IMR-90 (cell line): ENCODE measurements at regions not wholly inside any gene's neighbourhood (a gene's known extent, or its start where the extent isn't known, plus 50 kb on each side); places are given as distances from the start of the nearest gene placed in this dataset.

Experiments used
- ATAC-seq: fragments of 200-7000 bp; cut with Tn5 transposase; 2 replicates; pipeline ENCODE4 v1.9.1; 2020; ENCODE audit warnings: low read depth, mild to moderate bottlenecking, moderate library complexity
- BruUV-seq: library from RNA; stranded (reverse); fragments of 400-500 nt; replicated peaks from 2 replicates; lab custom pipeline; 2021; lab: Mats Ljungman, UMichigan
- CTCF ChIA-PET: fragments of 300-600 bp; formaldehyde crosslinking; extraction: SDS; loops from one replicate; lab custom pipeline; 2021; ENCODE audit warnings: antibody characterized with exemption; lab: Yijun Ruan, JAX
- POLR2A ChIA-PET: fragments of 300-600 bp; sonication (Branson Sonifier 250); formaldehyde crosslinking; loops from one replicate; lab custom pipeline; 2022; ENCODE audit warnings: antibody characterized with exemption; ENCODE audit not compliant: unreplicated experiment; lab: Charles Lee
- DNase-seq: peaks from one replicate; pipeline ENCODE4 v3.0.0; 2013
- H2AFZ ChIP-seq: replicated peaks from 2 replicates; pipeline ENCODE3; 2013; ENCODE audit warnings: low read length, mild to moderate bottlenecking; ENCODE audit not compliant: poor library complexity
- H2AK5ac ChIP-seq: 2 replicates; pipeline ENCODE4 v1.6.1; 2013; ENCODE audit warnings: low read depth, low read length, inconsistent platforms
- H2AK9ac ChIP-seq: replicated peaks from 2 replicates; pipeline ENCODE3; 2013; ENCODE audit warnings: mild to moderate bottlenecking, low read depth, low read length, moderate library complexity; ENCODE audit not compliant: poor library complexity
- H2BK120ac ChIP-seq: 2 replicates; pipeline ENCODE4 v1.6.1; 2013; ENCODE audit warnings: low read depth, low read length, inconsistent platforms
- H2BK15ac ChIP-seq: 3 replicates; pipeline ENCODE4 v1.6.1; 2013; ENCODE audit warnings: low read depth, low read length, inconsistent platforms
- H2BK20ac ChIP-seq: 2 replicates; pipeline ENCODE4 v1.6.1; 2013; ENCODE audit warnings: low read depth, mild to moderate bottlenecking, inconsistent platforms, low read length, moderate library complexity
- H2BK5ac ChIP-seq: 2 replicates; pipeline ENCODE4 v1.6.1; 2013; ENCODE audit warnings: mild to moderate bottlenecking, low read depth, low read length, inconsistent platforms; ENCODE audit not compliant: poor library complexity, severe bottlenecking
- H3K14ac ChIP-seq: replicated peaks from 2 replicates; pipeline ENCODE4 v1.6.1; 2013; ENCODE audit warnings: low read depth, low read length, inconsistent platforms
- H3K18ac ChIP-seq: 2 replicates; pipeline ENCODE4 v1.6.1; 2013; ENCODE audit warnings: low read depth, low read length, control low read depth
- H3K23ac ChIP-seq: 2 replicates; pipeline ENCODE4 v1.6.1; 2013; ENCODE audit warnings: low read depth, low read length, inconsistent platforms
- H3K27ac ChIP-seq: 2 replicates; pipeline ENCODE4 v1.5.1; 2013; ENCODE audit warnings: mild to moderate bottlenecking, control low read depth, low read length; ENCODE audit not compliant: insufficient read depth
- H3K27me3 ChIP-seq: 2 replicates; pipeline ENCODE4 v1.6.1; 2013; ENCODE audit warnings: low read length; ENCODE audit not compliant: control insufficient read depth, insufficient read depth
- H3K36me3 ChIP-seq: 2 replicates; pipeline ENCODE4 v1.6.1; 2013; ENCODE audit warnings: low read length, mixed read lengths; ENCODE audit not compliant: control insufficient read depth, insufficient read depth
- H3K4ac ChIP-seq: 2 replicates; pipeline ENCODE4 v1.6.1; 2013; ENCODE audit warnings: low read depth, low read length, inconsistent platforms
- H3K4me1 ChIP-seq: 2 replicates; pipeline ENCODE4 v1.6.1; 2013; ENCODE audit warnings: low read length, mixed read lengths; ENCODE audit not compliant: control insufficient read depth, insufficient read depth
- H3K4me2 ChIP-seq: 2 replicates; pipeline ENCODE4 v1.6.1; 2013; ENCODE audit warnings: low read depth, mild to moderate bottlenecking, control low read depth, low read length, moderate library complexity
- H3K4me3 ChIP-seq: 2 replicates; pipeline ENCODE4 v1.5.1; 2013; ENCODE audit warnings: low read depth, mild to moderate bottlenecking, control low read depth, low read length, moderate library complexity; ENCODE audit not compliant: insufficient read depth
- H3K56ac ChIP-seq: 2 replicates; pipeline ENCODE4 v1.6.1; 2013; ENCODE audit warnings: low read length, inconsistent platforms; ENCODE audit not compliant: insufficient read depth; ENCODE audit errors: extremely low read depth
- H3K79me1 ChIP-seq, 2 experiments: 2 replicates each; pipeline ENCODE4 v1.6.1; 2013; ENCODE audit warnings: low read length in 2 of 2, inconsistent platforms in 1 of 2, low read depth in 1 of 2
- H3K9ac ChIP-seq: 2 replicates; pipeline ENCODE4 v1.6.1; 2013; ENCODE audit warnings: low read depth, low read length, control low read depth
- H3K9me1 ChIP-seq: 2 replicates; pipeline ENCODE4 v1.6.1; 2013; ENCODE audit warnings: low read length, inconsistent platforms; ENCODE audit not compliant: insufficient read depth
- H3K9me3 ChIP-seq: 2 replicates; pipeline ENCODE4 v1.6.1; 2013; ENCODE audit warnings: low read length; ENCODE audit not compliant: control insufficient read depth, insufficient read depth
- H4K20me1 ChIP-seq: 2 replicates; pipeline ENCODE4 v1.6.1; 2013; ENCODE audit warnings: low read length, inconsistent platforms; ENCODE audit not compliant: insufficient read depth
- H4K5ac ChIP-seq: 2 replicates; pipeline ENCODE4 v1.6.1; 2013; ENCODE audit warnings: mild to moderate bottlenecking, low read depth, low read length, control low read depth
- H4K8ac ChIP-seq, 2 experiments: 2 replicates each; pipeline ENCODE4 v1.6.1; 2013; ENCODE audit warnings: low read depth in 2 of 2, low read length in 2 of 2, control low read depth in 1 of 2, inconsistent platforms in 1 of 2
- H4K91ac ChIP-seq: 2 replicates; pipeline ENCODE4 v1.6.1; 2013; ENCODE audit warnings: low read depth, low read length, inconsistent platforms; ENCODE audit not compliant: insufficient read depth
- BHLHE40 ChIP-seq: fragments of 150-350 bp; IDR thresholded peaks from 2 replicates; pipeline ENCODE4 v1.6.1; 2016; ENCODE audit warnings: mild to moderate bottlenecking, low read depth, low read length
- CEBPB ChIP-seq: IDR thresholded peaks from 2 replicates; pipeline ENCODE4 v1.6.1; 2012; ENCODE audit warnings: low read depth, low read length, improper control_type of control experiment
- CHD1 ChIP-seq: IDR thresholded peaks from 2 replicates; pipeline ENCODE4 v1.6.1; 2012; ENCODE audit warnings: low read depth, low read length, improper control_type of control experiment
- CTCF ChIP-seq: conservative IDR thresholded peaks from 2 replicates; pipeline ENCODE4 v1.5.1; 2012; ENCODE audit warnings: mild to moderate bottlenecking, low read depth, low read length, improper control_type of control experiment
- ELK1 ChIP-seq: fragments of 150-350 bp; IDR thresholded peaks from 2 replicates; pipeline ENCODE4 v1.6.1; 2016; ENCODE audit warnings: low read depth, mild to moderate bottlenecking, low read length, moderate library complexity, borderline replicate concordance
- FOS ChIP-seq: fragments of 150-350 bp; IDR thresholded peaks from 2 replicates; pipeline ENCODE4 v1.6.1; 2016; ENCODE audit warnings: low read depth, low read length
- MAFK ChIP-seq: IDR thresholded peaks from 2 replicates; pipeline ENCODE4 v1.6.1; 2012; ENCODE audit warnings: low read depth, low read length, improper control_type of control experiment
- MAZ ChIP-seq: IDR thresholded peaks from 2 replicates; pipeline ENCODE4 v1.6.1; 2012; ENCODE audit warnings: low read depth, mild to moderate bottlenecking, low read length, improper control_type of control experiment, moderate library complexity, borderline replicate concordance
- MXI1 ChIP-seq: IDR thresholded peaks from 2 replicates; pipeline ENCODE4 v1.6.1; 2012; ENCODE audit warnings: low read depth, mild to moderate bottlenecking, low read length, moderate library complexity, borderline replicate concordance
- NFE2L2 ChIP-seq: fragments of 150-350 bp; IDR thresholded peaks from 2 replicates; pipeline ENCODE4 v1.6.1; 2016; ENCODE audit warnings: low read depth, mild to moderate bottlenecking, low read length
- POLR2A ChIP-seq: IDR thresholded peaks from 2 replicates; pipeline ENCODE4 v1.6.1; 2012; ENCODE audit warnings: mild to moderate bottlenecking, low read depth, low read length
- RAD21 ChIP-seq: IDR thresholded peaks from 2 replicates; pipeline ENCODE4 v1.6.1; 2012; ENCODE audit warnings: low read length, improper control_type of control experiment
- RCOR1 ChIP-seq: IDR thresholded peaks from 2 replicates; pipeline ENCODE4 v1.6.1; 2012; ENCODE audit warnings: mild to moderate bottlenecking, low read length, improper control_type of control experiment; ENCODE audit not compliant: insufficient replicate concordance
- RFX5 ChIP-seq: IDR thresholded peaks from 2 replicates; pipeline ENCODE4 v1.8.0; 2012; ENCODE audit warnings: low read depth, mild to moderate bottlenecking, low read length, moderate library complexity
- SMC3 ChIP-seq: fragments of 150-350 bp; IDR thresholded peaks from 2 replicates; pipeline ENCODE4 v1.6.1; 2016; ENCODE audit warnings: low read depth, mild to moderate bottlenecking, antibody characterized with exemption, low read length, moderate library complexity
- USF2 ChIP-seq: fragments of 150-350 bp; IDR thresholded peaks from 2 replicates; pipeline ENCODE4 v1.6.1; 2017; ENCODE audit warnings: mild to moderate bottlenecking, antibody characterized with exemption, low read length, low read depth
- WGBS, 2 experiments: methylation state at CpG; one replicate each; pipeline versions ENCODE4 v1.1.5 to v1.1.7; 2013; ENCODE audit warnings: missing lambda C conversion rate in 2 of 2; ENCODE audit not compliant: insufficient read length in 1 of 2; ENCODE audit errors: extremely low coverage in 2 of 2; 5-methylcytosine and 5-hydroxymethylcytosine counted together
- dilution Hi-C: fragments of 300-500 bp; cut with HindIII; formaldehyde crosslinking; loops from one replicate; pipeline ENCODE4 v1.14.3; 2018; ENCODE audit warnings: low sequenced_read_pairs; ENCODE audit not compliant: unreplicated experiment
- in situ Hi-C: fragments of 300-500 bp; cut with MboI; formaldehyde crosslinking; loops from 3 replicates; pipeline ENCODE4 v1.14.3; 2019; ENCODE audit warnings: low sequenced_read_pairs, inconsistent platforms, mixed read lengths
- intact Hi-C: fragments of 100-400 bp; cut with micrococcal nuclease; formaldehyde crosslinking; loops from 2 replicates; pipeline ENCODE4 v1.10.0; 2022

GRCh38 chr16:35314298-35314697 is 1854.9 kb downstream of the TP53TG3F start:
- Histone ChIP-seq H3K79me1 (no peaks in the 10 kb centered on the region), H3K18ac (no peak overlapping the region), H3K9me1 (no peaks in the 10 kb centered on the region), H4K20me1 (no peaks in the 10 kb centered on the region), H2BK20ac (no peak overlapping the region), H4K5ac (no peak overlapping the region), H3K4me2 (no peak overlapping the region), H3K4ac (no peak overlapping the region), H3K4me3 (no peak overlapping the region), H3K56ac (no peak overlapping the region), H4K91ac (no peak overlapping the region), H2AK9ac (no peak overlapping the region), H3K9me3 (peaks cover 29% of the 10 kb centered on the region), H3K27ac (no peak overlapping the region), H4K8ac (no peak overlapping the region), H3K27me3 (no peaks in the 10 kb centered on the region), H2BK5ac (no peak overlapping the region), H3K9ac (no peak overlapping the region), H2AFZ (no peak overlapping the region), H3K36me3 (no peaks in the 10 kb centered on the region), H2BK15ac (no peak overlapping the region), H3K4me1 (no peaks in the 10 kb centered on the region), H2BK120ac (no peak overlapping the region), H2AK5ac (no peak overlapping the region), H3K23ac (no peak overlapping the region), H3K14ac (no peak overlapping the region)
- ATAC-seq: no peak
- DNase-seq: no peak
- BruUV-seq: no TSS peak
- CTCF ChIA-PET: no interaction called here
- no CpG with 5 or more reads among the region's 3 CpGs for WGBS, 2 experiments
- intact Hi-C loops: no loop called here
- in situ Hi-C loops: no loop called here
- no peak for TF ChIP-seq MAZ
- TF ChIP-seq CTCF: no peak
- TF ChIP-seq RAD21: no peak
- no peak for TF ChIP-seq CEBPB
- TF ChIP-seq FOS: no peak
- TF ChIP-seq NFE2L2: no peak
- TF ChIP-seq RFX5: no peak
- TF ChIP-seq RCOR1: no peak
- no peak for TF ChIP-seq MAFK
- no peak for TF ChIP-seq USF2
- TF ChIP-seq ELK1: no peak
- TF ChIP-seq BHLHE40: no peak
- no peak for TF ChIP-seq MXI1
- no peak for TF ChIP-seq CHD1
- no peak for TF ChIP-seq POLR2A
- no peak for TF ChIP-seq SMC3
- dilution Hi-C loops: no loop called here
- POLR2A ChIA-PET: no interaction called here
